ENCODE measurements at regions not wholly inside any gene's neighbourhood (a gene's known extent, or its start where the extent isn't known, plus 50 kb on each side); places are given as distances from the start of the nearest gene placed in this dataset.
A peak's percentile ranks its signal among the peaks of the same experiment; 100 is the strongest.
"Not testable (repeated sequence)": the region's sequence is repeated elsewhere in the genome, so short reads cannot be mapped to it uniquely, and the experiment has no call there.

GRCh38 chr10:8310930-8311329, 256.4 kb downstream of the GATA3 start:
- DNase-seq (ENCODE audit: low spot score): no peak

- DNase-seq (ENCODE audit: low spot score): no peak
These were observed 257.1 kb downstream of the GATA3 start for GRCh38 chr10:8311526-8312070.

- DNase-seq (ENCODE audit: low spot score): no peak
These were observed 257.6 kb downstream of the GATA3 start for GRCh38 chr10:8312079-8312478.

GRCh38 chr10:8312781-8313180, 258.3 kb downstream of the GATA3 start:
- DNase-seq (ENCODE audit: low spot score): no peak

- no peak for DNase-seq (ENCODE audit: low spot score)
These were observed 260.0 kb downstream of the GATA3 start for GRCh38 chr10:8314486-8314885.

GRCh38 chr10:8315619-8316021, 261.1 kb downstream of the GATA3 start:
- DNase-seq (ENCODE audit: low spot score): no peak

- no peak for DNase-seq (ENCODE audit: low spot score)
These were observed 261.8 kb downstream of the GATA3 start for GRCh38 chr10:8316284-8316683.

- DNase-seq (ENCODE audit: low spot score): not testable (repeated sequence)
These were observed 263.9 kb downstream of the GATA3 start for GRCh38 chr10:8318429-8318828.

GRCh38 chr10:8318956-8319355, 264.5 kb downstream of the GATA3 start:
- DNase-seq (ENCODE audit: low spot score): no peak

- DNase-seq (ENCODE audit: low spot score): no peak
These were observed 265.2 kb downstream of the GATA3 start for GRCh38 chr10:8319704-8320103.

GRCh38 chr10:8321990-8322389, 267.5 kb downstream of the GATA3 start:
- no peak for DNase-seq (ENCODE audit: low spot score)

- DNase-seq (ENCODE audit: low spot score): no peak
These were observed 269.1 kb downstream of the GATA3 start for GRCh38 chr10:8323428-8324054.

GRCh38 chr10:8325024-8325980, 270.8 kb downstream of the GATA3 start:
- no peak for DNase-seq (ENCODE audit: low spot score)

- no peak for DNase-seq (ENCODE audit: low spot score)
These were observed 272.1 kb downstream of the GATA3 start for GRCh38 chr10:8326396-8327139.

- no peak for DNase-seq (ENCODE audit: low spot score)
These were observed 272.6 kb downstream of the GATA3 start for GRCh38 chr10:8327140-8327423.

- no peak for DNase-seq (ENCODE audit: low spot score)
These were observed 276.9 kb downstream of the GATA3 start for GRCh38 chr10:8331387-8331786.

- DNase-seq (ENCODE audit: low spot score): peak; percentile 1
These were observed 277.6 kb downstream of the GATA3 start for GRCh38 chr10:8331896-8332729.

- DNase-seq (ENCODE audit: low spot score): no peak
These were observed 278.2 kb downstream of the GATA3 start for GRCh38 chr10:8332730-8333111.

GRCh38 chr10:8334631-8335030, 280.1 kb downstream of the GATA3 start:
- no peak for DNase-seq (ENCODE audit: low spot score)

- DNase-seq (ENCODE audit: low spot score): no peak
These were observed 282.3 kb downstream of the GATA3 start for GRCh38 chr10:8336629-8337331.

- no peak for DNase-seq (ENCODE audit: low spot score)
These were observed 282.8 kb downstream of the GATA3 start for GRCh38 chr10:8337332-8337651.
